ENCODE measurements at regions not wholly inside any gene's neighbourhood (a gene's known extent, or its start where the extent isn't known, plus 50 kb on each side); places are given as distances from the start of the nearest gene placed in this dataset.

DNA sequence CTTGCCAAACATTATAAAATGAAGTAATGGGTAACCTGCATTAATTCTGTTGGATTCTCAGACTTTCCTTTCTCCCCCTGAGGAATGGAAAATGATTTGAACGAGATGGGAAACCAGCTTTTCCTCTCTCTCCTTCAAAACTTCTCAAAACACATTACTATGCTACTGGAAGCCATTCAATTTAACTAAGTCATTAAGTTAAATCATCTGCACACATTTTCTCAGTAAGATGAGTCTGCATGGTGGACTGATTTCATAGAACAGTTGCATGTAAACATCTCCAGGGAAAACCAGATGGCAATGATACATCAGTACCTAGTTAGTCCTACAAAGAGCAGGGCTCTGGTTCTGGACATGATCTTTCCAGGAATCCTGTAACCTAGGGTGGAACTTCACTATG lies 59.9 kb downstream of the BMP4 start:
- H3K4me1 Mint-ChIP-seq: peaks cover 14% of the 10 kb centered on the region
- H3K4me3 Mint-ChIP-seq: no peak overlapping the region
- TF ChIP-seq, protein P1, sequence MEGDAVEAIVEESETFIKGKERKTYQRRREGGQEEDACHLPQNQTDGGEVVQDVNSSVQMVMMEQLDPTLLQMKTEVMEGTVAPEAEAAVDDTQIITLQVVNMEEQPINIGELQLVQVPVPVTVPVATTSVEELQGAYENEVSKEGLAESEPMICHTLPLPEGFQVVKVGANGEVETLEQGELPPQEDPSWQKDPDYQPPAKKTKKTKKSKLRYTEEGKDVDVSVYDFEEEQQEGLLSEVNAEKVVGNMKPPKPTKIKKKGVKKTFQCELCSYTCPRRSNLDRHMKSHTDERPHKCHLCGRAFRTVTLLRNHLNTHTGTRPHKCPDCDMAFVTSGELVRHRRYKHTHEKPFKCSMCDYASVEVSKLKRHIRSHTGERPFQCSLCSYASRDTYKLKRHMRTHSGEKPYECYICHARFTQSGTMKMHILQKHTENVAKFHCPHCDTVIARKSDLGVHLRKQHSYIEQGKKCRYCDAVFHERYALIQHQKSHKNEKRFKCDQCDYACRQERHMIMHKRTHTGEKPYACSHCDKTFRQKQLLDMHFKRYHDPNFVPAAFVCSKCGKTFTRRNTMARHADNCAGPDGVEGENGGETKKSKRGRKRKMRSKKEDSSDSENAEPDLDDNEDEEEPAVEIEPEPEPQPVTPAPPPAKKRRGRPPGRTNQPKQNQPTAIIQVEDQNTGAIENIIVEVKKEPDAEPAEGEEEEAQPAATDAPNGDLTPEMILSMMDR (IDR thresholded peaks at IDR 0.05): no peak
- no peaks in the 10 kb centered on the region for H3K36me3 Mint-ChIP-seq (ENCODE audit: low read depth)
- H3K27me3 Mint-ChIP-seq (ENCODE audit: low read depth, poor library complexity): peaks cover 6% of the 10 kb centered on the region
- no peak overlapping the region for H3K27ac Mint-ChIP-seq
- no peaks in the 10 kb centered on the region for H3K9me3 Mint-ChIP-seq
- no peak for DNase-seq

DNA sequence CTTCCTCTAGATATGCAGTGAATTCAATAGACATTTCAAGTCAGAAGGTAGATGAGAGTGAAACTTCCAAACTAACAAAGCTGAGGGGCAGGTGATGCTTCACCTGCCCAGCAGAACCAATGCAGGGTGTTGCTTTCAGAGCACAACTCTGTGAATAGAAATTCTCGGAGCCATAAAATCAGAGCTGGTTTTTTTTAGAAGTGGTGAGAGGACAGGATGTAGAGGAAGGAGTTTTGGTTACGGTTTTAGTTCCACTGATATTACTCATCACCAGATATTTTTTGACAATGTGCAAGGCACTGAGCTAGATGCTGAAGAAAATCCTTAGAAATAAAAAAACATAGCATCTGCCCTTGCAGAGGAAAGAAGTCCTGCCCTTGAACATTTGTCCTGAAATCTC lies 62.2 kb downstream of the BMP4 start:
- no peak overlapping the region for H3K4me3 Mint-ChIP-seq
- DNase-seq: no peak

DNA sequence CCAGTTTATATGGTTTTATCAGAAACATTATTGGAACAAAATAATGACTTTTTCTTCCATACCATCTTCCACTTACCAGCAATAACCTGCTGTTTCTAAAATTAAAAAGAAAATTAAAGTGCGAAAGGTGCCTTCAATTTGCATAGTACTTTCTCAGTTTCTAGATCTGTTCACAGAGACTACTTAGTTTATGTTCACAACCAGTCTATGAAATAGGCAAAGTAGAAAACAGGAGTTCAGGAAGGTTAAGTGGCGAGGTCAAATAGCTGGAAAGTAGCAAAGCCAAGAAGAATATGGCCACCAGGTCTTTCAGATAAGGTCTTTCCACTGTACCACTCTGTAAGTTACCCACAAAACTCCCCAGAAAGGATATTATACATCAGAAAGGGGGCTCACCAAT lies 63.3 kb downstream of the BMP4 start:
- Mint-ChIP-seq H3K4me3 (no peak overlapping the region), H3K4me1 (peaks cover 21% of the 10 kb centered on the region), H3K9me3 (no peaks in the 10 kb centered on the region), H3K27ac (no peak overlapping the region), H3K27me3 (ENCODE audit: low read depth, poor library complexity) (peaks cover 11% of the 10 kb centered on the region), H3K36me3 (ENCODE audit: low read depth) (no peaks in the 10 kb centered on the region)
- TF ChIP-seq, protein P1 (IDR thresholded peaks at IDR 0.05): no peak
- DNase-seq: no peak

More for the DNA sequence above, 62.2 kb downstream of the BMP4 start:
- H3K4me1 Mint-ChIP-seq: peaks cover 21% of the 10 kb centered on the region
- peaks cover 13% of the 10 kb centered on the region for H3K27me3 Mint-ChIP-seq (ENCODE audit: low read depth, poor library complexity)
- H3K27ac Mint-ChIP-seq: peak overlapping the region; percentile 87
- TF ChIP-seq, protein P1 (IDR thresholded peaks at IDR 0.05): no peak
- no peaks in the 10 kb centered on the region for H3K9me3 Mint-ChIP-seq
- no peaks in the 10 kb centered on the region for H3K36me3 Mint-ChIP-seq (ENCODE audit: low read depth)

DNA sequence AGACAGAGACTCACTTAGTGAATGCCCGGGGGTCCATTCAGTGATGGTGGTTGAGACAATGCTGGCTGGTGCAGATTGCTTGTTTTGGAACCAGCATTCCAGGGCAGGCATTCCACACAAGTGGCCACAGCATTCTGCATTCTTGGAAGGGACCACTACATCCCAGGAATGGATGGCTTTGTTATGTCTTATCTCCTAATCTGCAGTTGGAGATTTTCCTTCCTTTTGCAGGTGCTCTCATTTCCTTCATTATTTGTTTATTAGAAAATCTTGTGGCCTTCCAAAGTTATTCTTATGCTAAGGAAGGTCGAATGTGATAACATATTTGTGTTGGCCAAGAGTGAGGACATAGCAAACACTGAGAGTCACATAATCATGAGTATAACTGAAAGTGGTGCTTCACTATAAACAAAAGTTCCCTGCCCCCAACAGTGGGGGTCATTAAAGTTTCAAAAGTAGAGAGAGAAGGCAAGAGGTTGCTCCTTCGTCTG lies 66.0 kb downstream of the BMP4 start:
- DNase-seq: no peak
- H3K27ac Mint-ChIP-seq: no peak overlapping the region

DNA sequence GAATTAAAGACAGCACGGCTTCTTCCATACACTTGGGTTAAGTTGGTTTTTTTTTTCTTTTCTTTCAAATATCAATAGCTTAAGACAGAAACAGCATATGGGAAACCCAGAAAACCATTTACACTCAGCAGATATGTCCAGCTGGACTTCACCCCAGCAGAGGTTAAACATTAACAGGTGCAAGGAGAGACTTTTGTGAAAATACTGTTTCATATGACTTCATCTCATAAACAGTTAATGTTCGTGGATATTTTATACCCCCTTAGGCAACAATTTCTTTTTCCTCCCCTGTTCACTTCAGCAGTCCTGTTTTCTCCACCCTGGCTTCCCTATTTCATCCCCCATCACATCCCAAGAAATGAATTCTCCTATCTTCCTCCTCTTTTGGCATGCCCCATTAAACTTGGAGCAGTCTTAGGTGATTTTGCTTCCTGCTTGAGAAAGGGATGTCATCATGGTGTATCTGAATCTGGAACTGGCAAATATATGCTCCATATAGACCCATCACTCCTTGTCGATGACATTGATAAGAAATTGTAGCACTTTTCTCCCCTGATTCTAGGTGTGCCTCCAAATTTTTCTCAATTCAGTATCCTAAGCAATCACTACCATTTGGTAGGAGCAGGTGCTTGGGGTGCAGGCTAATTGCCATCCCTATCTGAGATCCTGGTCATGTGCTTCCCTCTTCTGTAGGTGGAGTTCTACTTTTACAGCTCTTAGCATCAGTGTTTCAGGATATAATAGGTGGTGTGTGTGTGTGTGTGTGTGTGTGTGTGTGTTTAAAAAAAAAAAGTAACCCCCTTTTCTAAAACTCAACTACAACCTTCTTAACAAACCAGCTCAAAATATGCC lies 67.9 kb downstream of the BMP4 start:
- TF ChIP-seq, protein P1 (IDR thresholded peaks at IDR 0.05): no peak
- no peak overlapping the region for H3K4me3 Mint-ChIP-seq
- H3K27ac Mint-ChIP-seq: no peak overlapping the region
- no peaks in the 10 kb centered on the region for H3K9me3 Mint-ChIP-seq
- no peak for DNase-seq
- no peaks in the 10 kb centered on the region for H3K36me3 Mint-ChIP-seq (ENCODE audit: low read depth)
- H3K27me3 Mint-ChIP-seq (ENCODE audit: low read depth, poor library complexity): peaks cover 11% of the 10 kb centered on the region
- H3K4me1 Mint-ChIP-seq: peaks cover 25% of the 10 kb centered on the region

More for the DNA sequence above, 66.0 kb downstream of the BMP4 start:
- H3K27me3 Mint-ChIP-seq (ENCODE audit: low read depth, poor library complexity): peaks cover 11% of the 10 kb centered on the region
- H3K4me3 Mint-ChIP-seq: no peak overlapping the region
- peaks cover 27% of the 10 kb centered on the region for H3K4me1 Mint-ChIP-seq
- TF ChIP-seq, protein P1 (IDR thresholded peaks at IDR 0.05): no peak
- H3K36me3 Mint-ChIP-seq (ENCODE audit: low read depth): no peaks in the 10 kb centered on the region
- H3K9me3 Mint-ChIP-seq: no peaks in the 10 kb centered on the region
